IMR-90 (cell line): ENCODE measurements at regions not wholly inside any gene's neighbourhood (a gene's known extent, or its start where the extent isn't known, plus 50 kb on each side); places are given as distances from the start of the nearest gene placed in this dataset. TPM values are rescaled to one million over a fixed set of nuclear protein-coding genes. Genes with fewer than 3 reads are reported as not detected.
A peak's percentile ranks its signal among the peaks of the same experiment; 100 is the strongest.

ENCODE experiments used
- ATAC-seq: fragments of 200-7000 bp; cut with Tn5 transposase; 2 replicates; pipeline ENCODE4 v1.9.1; 2020; ENCODE audit warnings: low read depth, mild to moderate bottlenecking, moderate library complexity
- BruUV-seq: library from RNA; stranded (reverse); fragments of 400-500 nt; replicated peaks from 2 replicates; lab custom pipeline; 2021; lab: Mats Ljungman, UMichigan
- CTCF ChIA-PET: fragments of 300-600 bp; formaldehyde crosslinking; extraction: SDS; loops from one replicate; lab custom pipeline; 2021; ENCODE audit warnings: antibody characterized with exemption; lab: Yijun Ruan, JAX
- POLR2A ChIA-PET: fragments of 300-600 bp; sonication (Branson Sonifier 250); formaldehyde crosslinking; loops from one replicate; lab custom pipeline; 2022; ENCODE audit warnings: antibody characterized with exemption; ENCODE audit not compliant: unreplicated experiment; lab: Charles Lee
- DNase-seq: peaks from one replicate; pipeline ENCODE4 v3.0.0; 2013
- H2AFZ ChIP-seq: replicated peaks from 2 replicates; pipeline ENCODE3; 2013; ENCODE audit warnings: low read length, mild to moderate bottlenecking; ENCODE audit not compliant: poor library complexity
- H2AK5ac ChIP-seq: 2 replicates; pipeline ENCODE4 v1.6.1; 2013; ENCODE audit warnings: low read depth, low read length, inconsistent platforms
- H2AK9ac ChIP-seq: replicated peaks from 2 replicates; pipeline ENCODE3; 2013; ENCODE audit warnings: mild to moderate bottlenecking, low read depth, low read length, moderate library complexity; ENCODE audit not compliant: poor library complexity
- H2BK120ac ChIP-seq: 2 replicates; pipeline ENCODE4 v1.6.1; 2013; ENCODE audit warnings: low read depth, low read length, inconsistent platforms
- H2BK15ac ChIP-seq: 3 replicates; pipeline ENCODE4 v1.6.1; 2013; ENCODE audit warnings: low read depth, low read length, inconsistent platforms
- H2BK20ac ChIP-seq: 2 replicates; pipeline ENCODE4 v1.6.1; 2013; ENCODE audit warnings: low read depth, mild to moderate bottlenecking, inconsistent platforms, low read length, moderate library complexity
- H2BK5ac ChIP-seq: 2 replicates; pipeline ENCODE4 v1.6.1; 2013; ENCODE audit warnings: mild to moderate bottlenecking, low read depth, low read length, inconsistent platforms; ENCODE audit not compliant: poor library complexity, severe bottlenecking
- H3K14ac ChIP-seq: replicated peaks from 2 replicates; pipeline ENCODE4 v1.6.1; 2013; ENCODE audit warnings: low read depth, low read length, inconsistent platforms
- H3K18ac ChIP-seq: 2 replicates; pipeline ENCODE4 v1.6.1; 2013; ENCODE audit warnings: low read depth, low read length, control low read depth
- H3K23ac ChIP-seq: 2 replicates; pipeline ENCODE4 v1.6.1; 2013; ENCODE audit warnings: low read depth, low read length, inconsistent platforms
- H3K27ac ChIP-seq: 2 replicates; pipeline ENCODE4 v1.5.1; 2013; ENCODE audit warnings: mild to moderate bottlenecking, control low read depth, low read length; ENCODE audit not compliant: insufficient read depth
- H3K27me3 ChIP-seq: 2 replicates; pipeline ENCODE4 v1.6.1; 2013; ENCODE audit warnings: low read length; ENCODE audit not compliant: control insufficient read depth, insufficient read depth
- H3K36me3 ChIP-seq: 2 replicates; pipeline ENCODE4 v1.6.1; 2013; ENCODE audit warnings: low read length, mixed read lengths; ENCODE audit not compliant: control insufficient read depth, insufficient read depth
- H3K4ac ChIP-seq: 2 replicates; pipeline ENCODE4 v1.6.1; 2013; ENCODE audit warnings: low read depth, low read length, inconsistent platforms
- H3K4me1 ChIP-seq: 2 replicates; pipeline ENCODE4 v1.6.1; 2013; ENCODE audit warnings: low read length, mixed read lengths; ENCODE audit not compliant: control insufficient read depth, insufficient read depth
- H3K4me2 ChIP-seq: 2 replicates; pipeline ENCODE4 v1.6.1; 2013; ENCODE audit warnings: low read depth, mild to moderate bottlenecking, control low read depth, low read length, moderate library complexity
- H3K4me3 ChIP-seq: 2 replicates; pipeline ENCODE4 v1.5.1; 2013; ENCODE audit warnings: low read depth, mild to moderate bottlenecking, control low read depth, low read length, moderate library complexity; ENCODE audit not compliant: insufficient read depth
- H3K56ac ChIP-seq: 2 replicates; pipeline ENCODE4 v1.6.1; 2013; ENCODE audit warnings: low read length, inconsistent platforms; ENCODE audit not compliant: insufficient read depth; ENCODE audit errors: extremely low read depth
- H3K79me1 ChIP-seq, 2 experiments: 2 replicates each; pipeline ENCODE4 v1.6.1; 2013; ENCODE audit warnings: low read length in 2 of 2, inconsistent platforms in 1 of 2, low read depth in 1 of 2
- H3K9ac ChIP-seq: 2 replicates; pipeline ENCODE4 v1.6.1; 2013; ENCODE audit warnings: low read depth, low read length, control low read depth
- H3K9me1 ChIP-seq: 2 replicates; pipeline ENCODE4 v1.6.1; 2013; ENCODE audit warnings: low read length, inconsistent platforms; ENCODE audit not compliant: insufficient read depth
- H3K9me3 ChIP-seq: 2 replicates; pipeline ENCODE4 v1.6.1; 2013; ENCODE audit warnings: low read length; ENCODE audit not compliant: control insufficient read depth, insufficient read depth
- H4K20me1 ChIP-seq: 2 replicates; pipeline ENCODE4 v1.6.1; 2013; ENCODE audit warnings: low read length, inconsistent platforms; ENCODE audit not compliant: insufficient read depth
- H4K5ac ChIP-seq: 2 replicates; pipeline ENCODE4 v1.6.1; 2013; ENCODE audit warnings: mild to moderate bottlenecking, low read depth, low read length, control low read depth
- H4K8ac ChIP-seq, 2 experiments: 2 replicates each; pipeline ENCODE4 v1.6.1; 2013; ENCODE audit warnings: low read depth in 2 of 2, low read length in 2 of 2, control low read depth in 1 of 2, inconsistent platforms in 1 of 2
- H4K91ac ChIP-seq: 2 replicates; pipeline ENCODE4 v1.6.1; 2013; ENCODE audit warnings: low read depth, low read length, inconsistent platforms; ENCODE audit not compliant: insufficient read depth
- CEBPB ChIP-seq: IDR thresholded peaks from 2 replicates; pipeline ENCODE4 v1.6.1; 2012; ENCODE audit warnings: low read depth, low read length, improper control_type of control experiment
- NFE2L2 ChIP-seq: fragments of 150-350 bp; IDR thresholded peaks from 2 replicates; pipeline ENCODE4 v1.6.1; 2016; ENCODE audit warnings: low read depth, mild to moderate bottlenecking, low read length
- WGBS, 2 experiments: methylation state at CpG; one replicate each; pipeline versions ENCODE4 v1.1.5 to v1.1.7; 2013; ENCODE audit warnings: missing lambda C conversion rate in 2 of 2; ENCODE audit not compliant: insufficient read length in 1 of 2; ENCODE audit errors: extremely low coverage in 2 of 2; 5-methylcytosine and 5-hydroxymethylcytosine counted together
- dilution Hi-C: fragments of 300-500 bp; cut with HindIII; formaldehyde crosslinking; loops from one replicate; pipeline ENCODE4 v1.14.3; 2018; ENCODE audit warnings: low sequenced_read_pairs; ENCODE audit not compliant: unreplicated experiment
- in situ Hi-C: fragments of 300-500 bp; cut with MboI; formaldehyde crosslinking; loops from 3 replicates; pipeline ENCODE4 v1.14.3; 2019; ENCODE audit warnings: low sequenced_read_pairs, inconsistent platforms, mixed read lengths
- intact Hi-C: fragments of 100-400 bp; cut with micrococcal nuclease; formaldehyde crosslinking; loops from 2 replicates; pipeline ENCODE4 v1.10.0; 2022
- microRNA-seq, 2 experiments: library from miRNA; stranded (forward) in 1 of 2; unstranded in 1 of 2; fragments of 10-50 nt in 1 of 2; fragments of <30 nt in 1 of 2; gene quantifications in 1 of 2; microRNA quantifications in 1 of 2; one replicate each; pipeline versions ENCODE3 to v1.1.0; 2013 to 2020; ENCODE audit not compliant: insufficient read depth in 1 of 2, insufficient read length in 1 of 2, unreplicated experiment in 1 of 2
- small RNA-seq, 5 experiments: library from RNA; depleted of rRNA; stranded (forward); fragments of <200 nt; gene quantifications; one replicate each; pipeline ENCODE3, GENCODE V24; 2012

GRCh38 chr4:146585761-146586333 lies 52.8 kb upstream of the POU4F2 start:
- Histone ChIP-seq H3K9me1 (no peaks in the 10 kb centered on the region), H2BK5ac (no peak overlapping the region), H3K9me3 (no peaks in the 10 kb centered on the region), H3K14ac (no peak overlapping the region), H2BK20ac (no peak overlapping the region), H3K23ac (no peak overlapping the region), H4K91ac (no peak overlapping the region), H3K27me3 (no peaks in the 10 kb centered on the region), H2AK9ac (no peak overlapping the region), H3K4me1 (no peaks in the 10 kb centered on the region), H2BK120ac (no peak overlapping the region), H3K4ac (no peak overlapping the region), H2AFZ (no peak overlapping the region), H4K8ac (no peak overlapping the region), H3K79me1 (no peaks in the 10 kb centered on the region), H4K5ac (no peak overlapping the region), H3K9ac (no peak overlapping the region), H3K4me3 (no peak overlapping the region), H3K18ac (no peak overlapping the region), H3K36me3 (no peaks in the 10 kb centered on the region), H3K56ac (no peak overlapping the region), H2BK15ac (no peak overlapping the region), H3K27ac (no peak overlapping the region), H2AK5ac (no peak overlapping the region), H3K4me2 (peak overlapping the region; percentile 74; the same call in 1 of the 2 replicates), H4K20me1 (no peaks in the 10 kb centered on the region)
- peak; percentile 62 for ATAC-seq
- peak; percentile 46 for DNase-seq
- BruUV-seq, result no TSS peak
- intact Hi-C loops (no loop called here), dilution Hi-C loops (no loop called here), in situ Hi-C loops (no loop called here)
- CTCF ChIA-PET, result interaction anchor here (0.6 to 0.7 kb wide), 3 partner anchors 27 to 1338 kb away, joined by 3 to 4 read pairs (median 3); no protein-coding TSS in a partner anchor
- TF ChIP-seq CEBPB (peak; percentile 94), NFE2L2 (no peak)
- POLR2A ChIA-PET, result interaction anchor here (0.5 kb wide), 1 partner anchor 27 kb away, joined by 3 read pairs; no protein-coding TSS in a partner anchor
- no CpG with 5 or more reads among the region's 4 CpGs for WGBS, 2 experiments

Small RNAs in the stretch of these regions (microRNA-seq; reads per million reads assigned to microRNA genes)
- gene RNU1-44P (ENCODE audit: insufficient read depth, insufficient read length), result not detected

Small RNAs in the stretch of these regions (small RNA-seq; reads per million reads assigned to genes)
- gene RNU1-44P, result 0 to 7.2 (median 0.61) reads per million in 5 experiments
